ENCODE measurements at regions not wholly inside any gene's neighbourhood (a gene's known extent, or its start where the extent isn't known, plus 50 kb on each side); places are given as distances from the start of the nearest gene placed in this dataset.
A peak's percentile ranks its signal among the peaks of the same experiment; 100 is the strongest.

DNA sequence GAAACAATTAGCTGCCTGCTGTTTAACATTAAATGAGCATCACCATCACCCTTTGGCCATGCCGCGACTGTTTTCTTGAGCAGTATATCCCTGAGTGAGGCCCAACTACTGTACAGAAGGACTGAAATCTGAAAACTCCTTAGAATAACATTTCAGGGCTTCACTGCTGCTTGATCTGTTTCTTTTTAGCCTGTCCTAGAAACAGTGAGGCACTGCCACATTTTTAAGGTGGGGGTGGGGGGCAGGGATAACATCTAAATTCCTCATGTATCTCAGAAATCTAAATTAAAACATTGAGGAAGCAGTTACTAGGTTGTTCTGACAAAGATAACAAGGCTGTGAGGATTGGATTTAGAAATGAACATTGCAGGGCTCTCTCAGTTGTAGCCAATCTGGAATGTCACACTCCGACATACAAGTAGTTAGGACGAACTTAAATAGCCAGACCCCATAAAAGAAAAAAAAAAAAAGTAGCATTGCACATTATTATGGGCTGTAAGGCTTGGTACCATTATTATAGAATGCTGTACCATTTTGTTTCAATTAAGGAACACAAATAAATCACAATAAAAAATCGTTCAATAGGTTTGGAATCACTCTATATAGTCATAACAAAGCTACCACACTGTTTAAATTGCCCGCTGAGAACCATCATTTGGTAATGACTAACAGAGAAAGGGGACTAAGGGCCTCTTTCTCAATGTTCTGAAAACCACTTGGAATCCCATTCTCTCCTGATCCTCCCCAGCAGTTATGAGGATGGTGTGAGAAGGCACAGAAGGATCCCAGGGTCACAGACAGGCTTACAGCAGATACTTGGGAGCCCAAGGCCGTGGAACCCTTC, 256.1 kb downstream of the INHBA start:
- peaks cover 20% of the 10 kb centered on the region for H3K4me1 Mint-ChIP-seq (ENCODE audit: low read depth)
- DNase-seq (ENCODE audit: low spot score): no peak
- H3K27me3 Mint-ChIP-seq (ENCODE audit: low read depth): no peaks in the 10 kb centered on the region
- H3K27ac Mint-ChIP-seq (ENCODE audit: unreplicated experiment): peak overlapping the region; percentile 72
- TF ChIP-seq, protein P1, sequence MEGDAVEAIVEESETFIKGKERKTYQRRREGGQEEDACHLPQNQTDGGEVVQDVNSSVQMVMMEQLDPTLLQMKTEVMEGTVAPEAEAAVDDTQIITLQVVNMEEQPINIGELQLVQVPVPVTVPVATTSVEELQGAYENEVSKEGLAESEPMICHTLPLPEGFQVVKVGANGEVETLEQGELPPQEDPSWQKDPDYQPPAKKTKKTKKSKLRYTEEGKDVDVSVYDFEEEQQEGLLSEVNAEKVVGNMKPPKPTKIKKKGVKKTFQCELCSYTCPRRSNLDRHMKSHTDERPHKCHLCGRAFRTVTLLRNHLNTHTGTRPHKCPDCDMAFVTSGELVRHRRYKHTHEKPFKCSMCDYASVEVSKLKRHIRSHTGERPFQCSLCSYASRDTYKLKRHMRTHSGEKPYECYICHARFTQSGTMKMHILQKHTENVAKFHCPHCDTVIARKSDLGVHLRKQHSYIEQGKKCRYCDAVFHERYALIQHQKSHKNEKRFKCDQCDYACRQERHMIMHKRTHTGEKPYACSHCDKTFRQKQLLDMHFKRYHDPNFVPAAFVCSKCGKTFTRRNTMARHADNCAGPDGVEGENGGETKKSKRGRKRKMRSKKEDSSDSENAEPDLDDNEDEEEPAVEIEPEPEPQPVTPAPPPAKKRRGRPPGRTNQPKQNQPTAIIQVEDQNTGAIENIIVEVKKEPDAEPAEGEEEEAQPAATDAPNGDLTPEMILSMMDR (IDR thresholded peaks at IDR 0.05): no peak
- H3K36me3 Mint-ChIP-seq (ENCODE audit: low read depth): no peaks in the 10 kb centered on the region
- H3K4me3 Mint-ChIP-seq (ENCODE audit: unreplicated experiment): no peak overlapping the region
- H3K9me3 Mint-ChIP-seq (ENCODE audit: low read depth): no peaks in the 10 kb centered on the region

GRCh38 chr7:41445946-41446345, 256.9 kb downstream of the INHBA start:
- DNase-seq (ENCODE audit: low spot score): no peak
- Mint-ChIP-seq H3K4me1 (ENCODE audit: low read depth) (peaks cover 19% of the 10 kb centered on the region), H3K27ac (ENCODE audit: unreplicated experiment) (no peak overlapping the region), H3K4me3 (ENCODE audit: unreplicated experiment) (no peak overlapping the region), H3K27me3 (ENCODE audit: low read depth) (no peaks in the 10 kb centered on the region), H3K36me3 (ENCODE audit: low read depth) (no peaks in the 10 kb centered on the region), H3K9me3 (ENCODE audit: low read depth) (no peaks in the 10 kb centered on the region)
- TF ChIP-seq, protein P1 (IDR thresholded peaks at IDR 0.05): no peak

GRCh38 chr7:41445432-41445831, 257.5 kb downstream of the INHBA start:
- H3K4me3 Mint-ChIP-seq (ENCODE audit: unreplicated experiment): no peak overlapping the region
- H3K4me1 Mint-ChIP-seq (ENCODE audit: low read depth): peaks cover 19% of the 10 kb centered on the region
- no peak for DNase-seq (ENCODE audit: low spot score)
- TF ChIP-seq, protein P1 (IDR thresholded peaks at IDR 0.05): no peak
- H3K27ac Mint-ChIP-seq (ENCODE audit: unreplicated experiment): no peak overlapping the region
- no peaks in the 10 kb centered on the region for H3K27me3 Mint-ChIP-seq (ENCODE audit: low read depth)
- no peaks in the 10 kb centered on the region for H3K9me3 Mint-ChIP-seq (ENCODE audit: low read depth)
- no peaks in the 10 kb centered on the region for H3K36me3 Mint-ChIP-seq (ENCODE audit: low read depth)

DNA sequence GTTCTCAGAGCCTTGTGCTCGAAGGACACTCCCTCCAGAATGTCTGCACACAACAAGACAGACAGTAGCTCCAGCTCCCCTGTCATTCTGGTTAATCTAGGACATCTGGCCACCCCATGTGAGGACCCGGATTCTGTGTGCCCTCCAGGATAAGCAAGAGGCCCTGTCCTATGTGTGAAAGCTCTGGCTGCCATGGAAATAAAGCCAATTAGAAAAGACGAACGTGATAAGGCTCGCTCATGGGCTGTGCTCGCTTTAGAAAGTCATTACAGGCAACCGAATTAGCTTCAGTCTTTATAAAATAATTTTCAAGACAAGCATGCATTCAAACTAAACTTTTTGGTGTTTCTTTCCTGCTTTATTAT, 263.4 kb downstream of the INHBA start:
- peaks cover 8% of the 10 kb centered on the region for H3K9me3 Mint-ChIP-seq (ENCODE audit: low read depth)
- TF ChIP-seq, protein P1 (IDR thresholded peaks at IDR 0.05): no peak
- peaks cover 10% of the 10 kb centered on the region for H3K4me1 Mint-ChIP-seq (ENCODE audit: low read depth)
- DNase-seq (ENCODE audit: low spot score): no peak
- no peak overlapping the region for H3K4me3 Mint-ChIP-seq (ENCODE audit: unreplicated experiment)
- no peak overlapping the region for H3K27ac Mint-ChIP-seq (ENCODE audit: unreplicated experiment)
- no peaks in the 10 kb centered on the region for H3K36me3 Mint-ChIP-seq (ENCODE audit: low read depth)
- H3K27me3 Mint-ChIP-seq (ENCODE audit: low read depth): no peaks in the 10 kb centered on the region

GRCh38 chr7:41438705-41439514, 264.0 kb downstream of the INHBA start:
- Mint-ChIP-seq H3K4me1 (ENCODE audit: low read depth) (peaks cover 10% of the 10 kb centered on the region), H3K36me3 (ENCODE audit: low read depth) (no peaks in the 10 kb centered on the region), H3K9me3 (ENCODE audit: low read depth) (peaks cover 10% of the 10 kb centered on the region), H3K27ac (ENCODE audit: unreplicated experiment) (no peak overlapping the region), H3K27me3 (ENCODE audit: low read depth) (no peaks in the 10 kb centered on the region), H3K4me3 (ENCODE audit: unreplicated experiment) (no peak overlapping the region)
- TF ChIP-seq, protein P1 (IDR thresholded peaks at IDR 0.05): peak; percentile 8
- no peak for DNase-seq (ENCODE audit: low spot score)
